ENCODE measurements at regions not wholly inside any gene's neighbourhood (a gene's known extent, or its start where the extent isn't known, plus 50 kb on each side); places are given as distances from the start of the nearest gene placed in this dataset.
"Not testable (repeated sequence)": the region's sequence is repeated elsewhere in the genome, so short reads cannot be mapped to it uniquely, and the experiment has no call there.

DNA sequence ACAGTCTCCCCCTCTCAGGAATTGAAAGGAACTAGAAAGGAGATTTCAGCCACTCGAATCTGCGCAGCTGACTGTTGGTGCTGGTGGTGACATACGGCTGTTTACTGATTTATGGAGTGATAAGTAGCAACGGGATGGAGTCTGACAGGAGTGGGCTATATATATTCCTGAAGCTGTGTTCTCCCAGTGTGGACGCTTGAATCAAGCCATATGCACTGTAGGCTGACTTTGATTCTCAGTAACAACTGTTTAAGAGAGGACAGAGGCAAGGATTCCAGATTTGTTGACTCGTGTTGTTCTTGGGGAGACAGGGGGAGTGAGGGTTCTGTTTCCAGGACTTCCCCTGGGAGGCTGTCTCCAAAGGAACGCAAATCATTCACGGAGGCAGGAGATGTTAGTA, 260.1 kb upstream of the AUTS2 start:
- no peak for DNase-seq (ENCODE audit: low read depth)

- DNase-seq (ENCODE audit: low read depth), result no peak
These were observed 257.0 kb upstream of the AUTS2 start for GRCh38 chr7:69341288-69341687.

DNA sequence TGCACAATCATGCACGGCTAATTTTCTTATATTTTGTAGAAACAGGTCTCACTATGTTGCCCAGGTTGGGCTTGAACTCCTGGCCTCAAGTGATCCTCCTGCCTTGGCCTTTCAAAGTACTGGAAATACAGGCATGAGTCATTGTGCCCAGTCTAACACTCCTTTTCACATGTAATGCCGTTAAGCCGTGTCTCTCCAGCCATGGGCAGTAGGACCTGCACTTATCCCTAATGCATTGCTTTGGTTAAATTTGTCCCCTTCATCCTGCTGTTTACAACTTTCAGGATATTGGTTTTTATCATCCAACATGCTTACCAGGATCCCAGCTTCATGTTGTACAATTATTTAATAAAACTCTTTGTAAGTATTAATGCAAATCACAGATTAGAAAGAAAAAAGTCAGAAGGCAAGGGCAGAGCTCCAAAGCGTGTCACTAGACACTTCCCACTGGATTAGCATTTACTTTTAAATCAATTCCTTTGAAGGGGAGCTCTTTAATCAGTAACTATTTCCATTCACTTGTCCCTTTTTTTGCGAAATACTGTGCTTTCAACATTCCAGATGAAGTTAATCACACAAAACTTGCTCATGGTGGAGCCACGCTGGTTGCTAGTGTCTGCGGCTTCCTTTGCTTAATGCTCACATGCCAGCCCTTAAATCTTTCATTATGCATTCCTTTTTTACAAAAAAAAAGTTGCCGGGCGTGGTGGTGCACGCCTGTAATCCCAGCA, 256.0 kb upstream of the AUTS2 start:
- DNase-seq (ENCODE audit: low read depth), result no peak

- no peak for DNase-seq (ENCODE audit: low read depth)
These were observed 249.0 kb upstream of the AUTS2 start for GRCh38 chr7:69349291-69349690.

- no peak for DNase-seq (ENCODE audit: low read depth)
These were observed 240.0 kb upstream of the AUTS2 start for GRCh38 chr7:69358163-69358821.

DNA sequence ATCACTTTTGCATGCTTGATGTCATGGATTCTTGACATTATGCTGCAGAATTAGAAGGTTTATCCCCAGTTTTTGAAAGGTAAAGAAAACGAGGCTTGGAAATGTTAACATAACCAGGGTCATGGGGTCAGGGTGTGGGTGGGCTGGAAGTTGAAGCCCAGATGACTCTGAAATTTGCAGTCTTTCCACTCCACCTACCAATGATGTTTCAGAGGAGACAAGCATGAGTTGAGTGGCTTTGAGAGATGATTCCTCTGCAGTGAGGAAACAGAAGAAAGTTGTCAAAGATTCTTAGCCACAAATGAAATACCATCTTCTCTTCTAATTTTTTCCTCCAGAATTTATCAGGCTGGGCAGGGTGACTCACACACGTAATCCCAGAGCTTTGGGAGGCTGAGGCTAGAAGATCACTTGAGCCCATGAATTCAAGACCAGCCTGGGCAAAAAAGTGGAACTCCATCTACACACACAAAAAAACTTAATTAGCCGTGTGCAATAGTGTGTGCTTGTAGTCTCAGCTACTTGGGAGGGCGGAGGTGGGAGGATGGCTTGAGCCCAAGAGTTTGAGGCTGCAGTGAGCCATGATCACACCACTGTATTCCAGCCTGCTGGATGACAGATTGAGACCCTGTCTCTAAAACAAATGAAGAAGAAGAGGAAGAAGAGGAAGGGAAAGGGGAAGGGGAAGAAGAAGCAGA, 239.1 kb upstream of the AUTS2 start:
- no peak for DNase-seq (ENCODE audit: low read depth)

DNA sequence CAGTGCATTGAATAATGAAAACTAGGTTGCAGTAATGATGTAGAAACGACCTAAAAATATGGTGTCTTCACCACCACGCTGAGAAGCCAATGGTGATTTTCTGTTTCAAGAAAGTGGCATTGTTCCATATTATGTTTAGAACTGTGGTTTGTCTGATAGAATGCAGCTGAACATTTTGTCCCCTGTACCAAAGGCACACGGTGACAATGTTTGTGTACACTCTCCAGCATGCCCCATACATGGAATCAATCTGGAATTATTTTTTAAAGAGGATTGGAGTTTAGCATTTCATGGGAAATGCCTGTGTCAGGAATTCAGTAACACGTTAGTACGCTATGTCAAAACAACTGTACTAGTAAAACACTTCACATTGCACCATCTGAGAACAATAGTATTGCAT, 237.4 kb upstream of the AUTS2 start:
- DNase-seq (ENCODE audit: low read depth), result no peak

GRCh38 chr7:69363136-69363535, 235.1 kb upstream of the AUTS2 start:
- no peak for DNase-seq (ENCODE audit: low read depth)

- DNase-seq (ENCODE audit: low read depth), result no peak
These were observed 233.2 kb upstream of the AUTS2 start for GRCh38 chr7:69364813-69365643.

DNA sequence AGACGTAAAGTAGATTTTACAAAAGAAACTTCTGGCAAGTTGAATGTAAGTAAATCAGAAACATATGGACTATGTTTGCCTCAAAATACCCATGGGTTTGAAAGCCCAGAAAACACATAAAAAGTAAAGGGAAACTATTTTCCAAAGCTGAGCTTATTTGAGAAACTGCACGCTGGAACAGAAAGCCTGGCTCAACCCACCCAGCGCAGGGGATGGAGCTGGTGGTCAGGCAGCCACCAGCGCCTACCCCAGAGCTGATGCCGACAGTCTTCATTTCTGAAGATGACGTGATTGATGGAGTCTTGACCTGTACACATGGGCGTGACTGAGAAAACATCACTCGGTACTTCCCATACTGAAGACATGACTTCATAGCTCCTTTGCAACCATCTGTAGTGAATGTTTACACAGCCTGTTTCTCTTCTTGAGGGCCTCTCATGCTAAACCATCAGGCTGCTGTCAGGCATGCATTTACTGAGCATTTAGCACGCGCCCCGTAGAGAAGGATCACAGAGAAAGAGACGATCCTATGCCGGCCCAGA, 232.6 kb upstream of the AUTS2 start:
- DNase-seq (ENCODE audit: low read depth), result no peak

GRCh38 chr7:69367780-69368179, 230.5 kb upstream of the AUTS2 start:
- DNase-seq (ENCODE audit: low read depth), result no peak

DNA sequence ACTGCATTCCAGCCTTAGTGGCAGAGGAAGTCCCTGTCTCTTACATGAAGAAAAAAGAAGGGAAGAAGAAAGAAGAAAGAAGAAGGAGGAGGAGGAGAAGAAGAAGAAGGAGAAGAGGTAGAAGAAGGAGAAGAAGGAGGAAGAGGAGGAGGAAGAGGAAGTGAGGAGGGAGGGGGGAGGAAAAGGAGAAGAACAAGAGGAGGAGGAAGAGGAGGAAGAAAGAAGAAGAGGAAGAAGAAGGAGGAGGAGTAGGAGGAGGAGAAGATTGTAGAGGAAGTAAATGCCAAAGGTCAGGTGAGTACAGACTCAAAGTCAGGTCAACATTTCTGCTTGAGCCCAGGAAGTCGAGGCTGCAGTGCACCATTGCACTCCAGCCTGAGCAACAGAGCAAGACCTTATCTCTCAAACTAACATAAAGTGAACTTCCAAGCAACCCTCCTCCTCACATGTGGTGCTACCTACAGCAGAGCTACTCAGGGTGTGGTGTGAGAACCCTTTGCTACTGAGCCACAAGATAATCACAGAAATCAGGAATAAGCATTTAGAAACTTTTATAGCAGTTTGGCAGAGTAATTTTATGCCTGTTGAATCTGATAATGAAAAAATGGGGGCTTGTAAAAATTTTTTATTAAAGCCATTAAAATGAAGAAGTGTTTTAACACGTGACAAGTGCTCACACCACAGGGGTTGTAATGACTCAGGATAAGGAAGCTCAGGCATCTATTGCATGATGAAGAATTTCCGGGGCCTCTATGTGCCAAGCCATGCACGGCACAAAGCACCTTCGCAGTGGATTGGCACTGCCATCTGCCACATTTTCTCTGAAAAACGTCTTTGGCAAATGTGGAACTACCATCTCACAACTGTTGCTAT, 224.9 kb upstream of the AUTS2 start:
- no peak for DNase-seq (ENCODE audit: low read depth)

DNA sequence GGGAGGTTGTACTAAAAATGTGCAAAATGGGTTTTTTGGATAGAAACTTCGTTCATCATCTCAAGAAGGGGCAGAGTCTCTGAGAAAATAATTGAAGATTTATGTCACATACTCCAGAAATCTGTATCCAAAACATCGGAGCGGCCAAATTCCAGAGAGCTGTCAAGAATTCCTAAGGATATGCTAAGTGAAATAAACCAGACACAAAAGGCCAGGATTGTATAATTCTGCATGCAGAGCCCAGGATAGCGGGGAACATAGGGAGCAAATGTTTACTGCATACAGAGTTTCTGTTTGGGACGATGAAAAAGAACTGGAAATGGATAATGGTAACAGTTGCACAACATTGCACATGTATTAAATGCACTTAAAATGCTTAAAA, 224.2 kb upstream of the AUTS2 start:
- no peak for DNase-seq (ENCODE audit: low read depth)

DNA sequence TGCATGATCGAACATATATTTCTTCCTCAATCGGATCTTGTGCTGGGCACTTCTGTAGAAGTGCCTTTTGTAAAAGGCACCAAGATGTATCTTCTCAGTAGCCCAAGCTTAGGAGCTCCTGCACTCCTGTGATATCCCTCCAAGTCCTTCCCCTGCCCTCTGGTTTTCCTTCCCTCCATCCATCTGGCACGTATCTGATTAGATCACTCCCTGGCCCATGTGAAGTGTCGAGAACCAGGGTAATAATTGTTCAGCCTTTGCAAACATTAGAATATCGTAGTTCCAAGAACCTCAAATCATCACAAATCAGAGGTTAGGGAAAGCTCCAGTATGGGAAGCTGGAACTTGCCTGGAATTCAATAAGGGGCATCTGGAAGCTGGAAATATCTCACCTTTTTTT, 221.1 kb upstream of the AUTS2 start:
- DNase-seq (ENCODE audit: low read depth), result no peak

DNA sequence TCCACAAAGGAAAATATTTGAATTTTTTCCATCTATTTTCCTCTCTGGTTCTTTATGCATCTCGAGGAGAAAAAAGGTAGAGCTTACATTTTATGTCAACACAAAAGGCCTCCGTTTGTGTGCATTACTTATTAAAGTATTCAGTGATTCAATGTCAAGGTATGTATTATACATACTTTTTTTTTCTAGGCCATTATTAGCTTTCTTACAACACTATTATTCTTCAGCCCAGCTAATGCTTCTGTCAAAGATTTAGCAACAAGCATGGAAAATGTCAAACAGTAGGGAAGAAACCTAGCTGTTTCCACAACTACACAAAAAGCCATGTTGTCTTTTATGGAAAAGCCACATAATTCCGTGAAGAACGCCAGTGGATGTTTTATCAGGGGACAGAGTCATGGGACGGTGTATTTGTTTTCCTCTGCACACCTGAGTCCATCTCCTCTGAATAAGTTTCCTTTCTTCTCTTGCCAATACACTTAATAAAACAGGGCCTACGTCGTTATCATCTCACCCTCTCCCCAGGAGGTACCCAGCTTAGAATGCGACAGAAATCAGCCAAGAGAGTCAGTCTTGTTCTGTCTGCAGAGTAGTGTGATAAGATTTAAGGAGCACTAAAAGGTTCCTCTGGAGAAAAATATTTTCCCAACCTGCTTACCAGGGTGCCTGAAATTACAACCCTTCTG, 209.7 kb upstream of the AUTS2 start:
- DNase-seq (ENCODE audit: low read depth), result no peak

DNA sequence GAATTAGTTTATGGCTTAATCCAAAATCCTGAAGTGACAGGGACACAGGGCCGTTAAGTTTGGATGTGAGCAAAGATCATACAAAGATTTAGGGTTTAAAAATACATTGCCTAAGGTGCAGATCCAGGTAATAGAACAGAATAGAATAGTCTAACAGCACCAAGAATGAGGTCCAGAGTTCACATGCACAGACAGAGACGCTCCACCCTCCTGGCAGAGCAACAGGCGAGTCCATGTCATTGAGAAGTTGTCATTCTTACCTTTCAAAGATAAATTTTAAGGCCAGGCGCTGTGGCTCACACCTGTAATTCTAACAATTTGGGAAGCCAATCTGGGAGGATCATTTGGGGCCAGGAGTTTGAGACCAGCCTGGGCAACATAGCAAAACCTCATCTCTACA, 209.1 kb upstream of the AUTS2 start:
- DNase-seq (ENCODE audit: low read depth), result no peak

DNA sequence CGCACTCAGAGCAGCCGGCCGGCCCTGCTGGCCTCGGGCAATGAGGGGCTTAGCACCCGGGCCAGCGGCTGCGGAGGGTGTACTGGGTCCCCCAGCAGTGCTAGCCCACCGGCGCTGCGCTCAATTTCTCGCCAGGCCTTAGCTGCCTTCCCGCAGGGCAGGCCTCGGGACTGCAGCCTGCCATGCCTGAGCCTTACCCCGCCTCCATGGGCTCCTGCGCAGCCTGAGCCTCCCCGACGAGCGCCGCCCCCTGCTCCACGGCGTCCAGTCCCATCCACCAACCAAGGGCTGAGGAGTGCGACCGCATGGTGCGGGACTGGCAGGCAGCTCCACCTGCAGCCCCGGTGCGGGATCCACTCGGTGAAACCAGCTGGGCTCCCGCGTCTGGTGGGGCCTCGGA, 204.4 kb upstream of the AUTS2 start:
- not testable (repeated sequence) for DNase-seq (ENCODE audit: low read depth)

- no peak for DNase-seq (ENCODE audit: low read depth)
These were observed 203.1 kb upstream of the AUTS2 start for GRCh38 chr7:69395061-69395714.

GRCh38 chr7:69398986-69399385, 199.3 kb upstream of the AUTS2 start:
- DNase-seq (ENCODE audit: low read depth), result no peak

- DNase-seq (ENCODE audit: low read depth), result no peak
These were observed 198.9 kb upstream of the AUTS2 start for GRCh38 chr7:69399401-69399800.

Measured in stimulated activated CD8-positive, alpha-beta memory T cell treated with anti-CD3 and anti-CD28 coated beads, Interleukin-12 subunit alpha, Interleukin-12 subunit beta, amount 100 ng/mL, for 1 hour (primary cell).